SK-N-SH treated with all-trans-retinoic acid at 6 μM for 48 hours (cell line): ENCODE measurements at regions not wholly inside any gene's neighbourhood (a gene's known extent, or its start where the extent isn't known, plus 50 kb on each side); places are given as distances from the start of the nearest gene placed in this dataset.

Experiments
- ATAC-seq: fragments of 200-7000 bp; cut with Tn5 transposase; 3 replicates; pipeline ENCODE4 v1.9.1; 2020; ENCODE audit warnings: mild to moderate bottlenecking, moderate library complexity
- ARNTL ChIP-seq: fragments of 450-650 bp; formaldehyde crosslinking; IDR thresholded peaks from 2 replicates; pipeline ENCODE4 v1.5.0; 2020; ENCODE audit warnings: low read depth, mild to moderate bottlenecking, moderate library complexity, borderline replicate concordance
- BACH2 ChIP-seq: fragments of 250-450 bp; sonication (Bioruptor Pico); IDR thresholded peaks from 2 replicates; pipeline ENCODE4 v1.9.0; 2021; ENCODE audit warnings: mild to moderate bottlenecking, borderline replicate concordance
- CSDC2 ChIP-seq: fragments of 250-450 bp; sonication (Bioruptor Pico); IDR thresholded peaks from 2 replicates; pipeline ENCODE4 v1.5.0; 2020; ENCODE audit warnings: mild to moderate bottlenecking, moderate library complexity
- ESRRG ChIP-seq: fragments of 250-450 bp; sonication (Bioruptor Pico); IDR thresholded peaks from 2 replicates; pipeline ENCODE4 v1.6.1; 2021; ENCODE audit warnings: mild to moderate bottlenecking
- GLIS3 ChIP-seq: fragments of 250-450 bp; sonication (Bioruptor Pico); IDR thresholded peaks from 2 replicates; pipeline ENCODE4 v1.5.0; 2020; ENCODE audit warnings: mild to moderate bottlenecking, moderate library complexity
- ISL1 ChIP-seq: fragments of 250-450 bp; sonication (Bioruptor Pico); IDR thresholded peaks from 2 replicates; pipeline ENCODE4 v2.1.2; 2022; ENCODE audit warnings: mild to moderate bottlenecking, moderate library complexity
- OSR1 ChIP-seq: fragments of 250-450 bp; sonication (Bioruptor Pico); IDR thresholded peaks from 2 replicates; pipeline ENCODE4 v1.8.0; 2022; ENCODE audit warnings: moderate library complexity, mild to moderate bottlenecking, inconsistent platforms
- PPARA ChIP-seq: fragments of 250-450 bp; sonication (Bioruptor Pico); IDR thresholded peaks from 2 replicates; pipeline ENCODE4 v1.5.0; 2020; ENCODE audit warnings: mild to moderate bottlenecking, borderline replicate concordance
- RARB ChIP-seq: fragments of 250-450 bp; sonication (Bioruptor Pico); IDR thresholded peaks from 2 replicates; pipeline ENCODE4 v1.8.0; 2021; ENCODE audit warnings: mild to moderate bottlenecking, moderate library complexity
- SNAI2 ChIP-seq: fragments of 250-450 bp; sonication (Bioruptor Pico); IDR thresholded peaks from 2 replicates; pipeline ENCODE4 v1.5.0; 2020; ENCODE audit warnings: mild to moderate bottlenecking, moderate library complexity
- TCF4 ChIP-seq: fragments of 250-450 bp; sonication (Bioruptor Pico); IDR thresholded peaks from 2 replicates; pipeline ENCODE4 v1.8.0; 2021; ENCODE audit warnings: mild to moderate bottlenecking, moderate library complexity, borderline replicate concordance
- TOX ChIP-seq: fragments of 250-450 bp; sonication (Bioruptor Pico); IDR thresholded peaks from 2 replicates; pipeline ENCODE4 v1.8.0; 2021; ENCODE audit warnings: mild to moderate bottlenecking, moderate library complexity, borderline replicate concordance
- ZC3H10 ChIP-seq: fragments of 250-450 bp; sonication (Bioruptor Pico); IDR thresholded peaks from 2 replicates; pipeline ENCODE4 v1.5.1; 2021; ENCODE audit warnings: mild to moderate bottlenecking, moderate library complexity
- ZFP30 ChIP-seq: fragments of 450-650 bp; formaldehyde crosslinking; IDR thresholded peaks from 2 replicates; pipeline ENCODE4 v1.5.0; 2022; ENCODE audit warnings: mild to moderate bottlenecking, moderate library complexity
- ZNF565 ChIP-seq: fragments of 450-650 bp; formaldehyde crosslinking; conservative IDR thresholded peaks from 2 replicates; pipeline ENCODE4 v1.5.0; 2020; ENCODE audit warnings: low read depth, mild to moderate bottlenecking, moderate library complexity
- ZNF70 ChIP-seq: fragments of 450-650 bp; formaldehyde crosslinking; IDR thresholded peaks from 2 replicates; pipeline ENCODE4 v1.5.0; 2020; ENCODE audit warnings: mild to moderate bottlenecking, moderate library complexity
- ZNF8 ChIP-seq: fragments of 450-650 bp; formaldehyde crosslinking; IDR thresholded peaks from 2 replicates; pipeline ENCODE4 v1.5.0; 2020; ENCODE audit warnings: mild to moderate bottlenecking, moderate library complexity
- TF ChIP-seq, protein P1 (sequence below): fragments of 250-450 bp; sonication (Bioruptor Pico); IDR thresholded peaks from 2 replicates; pipeline ENCODE4 v1.5.1; 2020; ENCODE audit warnings: low read depth, mild to moderate bottlenecking, moderate library complexity
- TF ChIP-seq, protein P2 (sequence below): fragments of 250-450 bp; sonication (Bioruptor Pico); IDR thresholded peaks from 2 replicates; pipeline ENCODE4 v1.5.0; 2020; ENCODE audit warnings: mild to moderate bottlenecking, moderate library complexity
- TF ChIP-seq, protein P3 (sequence below): fragments of 250-450 bp; sonication (Bioruptor Pico); IDR thresholded peaks from 2 replicates; pipeline ENCODE4 v1.8.0; 2020; ENCODE audit warnings: mild to moderate bottlenecking, moderate library complexity, borderline replicate concordance
- TF ChIP-seq, protein P4 (sequence below): fragments of 250-450 bp; sonication (Bioruptor Pico); IDR thresholded peaks from 2 replicates; pipeline ENCODE4 v1.5.1; 2021; ENCODE audit warnings: mild to moderate bottlenecking, moderate library complexity
- TF ChIP-seq, protein P5 (sequence below): fragments of 250-450 bp; sonication (Bioruptor Pico); IDR thresholded peaks from 2 replicates; pipeline ENCODE4 v1.8.0; 2021; ENCODE audit warnings: low read depth, mild to moderate bottlenecking, moderate library complexity, borderline replicate concordance

DNA sequence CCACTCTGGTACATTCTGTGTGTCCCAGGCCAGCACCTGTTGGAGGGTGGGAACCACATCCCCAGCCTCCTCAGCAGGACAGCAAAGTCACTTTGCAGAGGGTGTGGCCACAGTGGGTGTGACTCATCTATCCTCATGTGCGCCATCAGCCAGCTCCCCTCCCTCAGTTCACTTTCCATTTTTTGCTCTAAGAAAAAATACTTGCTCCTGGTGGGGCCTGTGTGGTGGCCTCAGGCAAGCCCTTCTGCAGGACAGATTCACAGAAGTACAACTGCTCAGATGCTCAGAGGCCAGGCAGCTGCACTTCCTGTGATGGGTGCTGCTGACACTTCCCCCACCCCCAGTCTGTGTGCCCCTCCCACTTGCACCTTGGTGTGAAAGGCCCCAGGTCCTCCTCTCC, 78.3 kb upstream of the ALDH1L1 start:
- ATAC-seq, result no peak
- TF ChIP-seq ISL1 (CRISPR knock-in tag), result no peak
- TF ChIP-seq, protein P1, sequence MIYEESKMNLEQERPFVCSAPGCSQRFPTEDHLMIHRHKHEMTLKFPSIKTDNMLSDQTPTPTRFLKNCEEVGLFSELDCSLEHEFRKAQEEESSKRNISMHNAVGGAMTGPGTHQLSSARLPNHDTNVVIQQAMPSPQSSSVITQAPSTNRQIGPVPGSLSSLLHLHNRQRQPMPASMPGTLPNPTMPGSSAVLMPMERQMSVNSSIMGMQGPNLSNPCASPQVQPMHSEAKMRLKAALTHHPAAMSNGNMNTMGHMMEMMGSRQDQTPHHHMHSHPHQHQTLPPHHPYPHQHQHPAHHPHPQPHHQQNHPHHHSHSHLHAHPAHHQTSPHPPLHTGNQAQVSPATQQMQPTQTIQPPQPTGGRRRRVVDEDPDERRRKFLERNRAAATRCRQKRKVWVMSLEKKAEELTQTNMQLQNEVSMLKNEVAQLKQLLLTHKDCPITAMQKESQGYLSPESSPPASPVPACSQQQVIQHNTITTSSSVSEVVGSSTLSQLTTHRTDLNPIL (CRISPR knock-in tag), result no peak

DNA sequence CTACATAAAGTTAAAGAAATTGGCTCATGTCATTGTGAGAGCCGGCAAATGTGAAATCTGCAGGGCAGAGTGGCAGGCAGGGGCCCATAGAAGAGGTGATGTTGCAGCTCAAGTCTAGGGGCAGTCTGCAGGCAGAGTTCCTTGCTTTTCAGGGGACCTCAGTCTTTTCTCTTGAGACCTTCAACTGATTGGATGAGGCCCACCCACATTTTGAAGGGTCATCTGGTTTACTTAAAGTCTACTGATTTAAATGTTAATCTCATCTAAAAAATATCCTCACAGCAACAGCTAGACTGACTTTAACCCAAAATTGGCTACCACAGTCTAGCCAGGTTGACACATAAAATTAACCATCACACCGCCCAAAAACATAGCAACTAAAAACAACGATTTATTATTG, 77.6 kb upstream of the ALDH1L1 start:
- TF ChIP-seq ESRRG (CRISPR knock-in tag), result no peak
- no peak for TF ChIP-seq ZNF8 (CRISPR knock-in tag)
- no peak for TF ChIP-seq BACH2 (CRISPR knock-in tag)
- TF ChIP-seq, protein P2, sequence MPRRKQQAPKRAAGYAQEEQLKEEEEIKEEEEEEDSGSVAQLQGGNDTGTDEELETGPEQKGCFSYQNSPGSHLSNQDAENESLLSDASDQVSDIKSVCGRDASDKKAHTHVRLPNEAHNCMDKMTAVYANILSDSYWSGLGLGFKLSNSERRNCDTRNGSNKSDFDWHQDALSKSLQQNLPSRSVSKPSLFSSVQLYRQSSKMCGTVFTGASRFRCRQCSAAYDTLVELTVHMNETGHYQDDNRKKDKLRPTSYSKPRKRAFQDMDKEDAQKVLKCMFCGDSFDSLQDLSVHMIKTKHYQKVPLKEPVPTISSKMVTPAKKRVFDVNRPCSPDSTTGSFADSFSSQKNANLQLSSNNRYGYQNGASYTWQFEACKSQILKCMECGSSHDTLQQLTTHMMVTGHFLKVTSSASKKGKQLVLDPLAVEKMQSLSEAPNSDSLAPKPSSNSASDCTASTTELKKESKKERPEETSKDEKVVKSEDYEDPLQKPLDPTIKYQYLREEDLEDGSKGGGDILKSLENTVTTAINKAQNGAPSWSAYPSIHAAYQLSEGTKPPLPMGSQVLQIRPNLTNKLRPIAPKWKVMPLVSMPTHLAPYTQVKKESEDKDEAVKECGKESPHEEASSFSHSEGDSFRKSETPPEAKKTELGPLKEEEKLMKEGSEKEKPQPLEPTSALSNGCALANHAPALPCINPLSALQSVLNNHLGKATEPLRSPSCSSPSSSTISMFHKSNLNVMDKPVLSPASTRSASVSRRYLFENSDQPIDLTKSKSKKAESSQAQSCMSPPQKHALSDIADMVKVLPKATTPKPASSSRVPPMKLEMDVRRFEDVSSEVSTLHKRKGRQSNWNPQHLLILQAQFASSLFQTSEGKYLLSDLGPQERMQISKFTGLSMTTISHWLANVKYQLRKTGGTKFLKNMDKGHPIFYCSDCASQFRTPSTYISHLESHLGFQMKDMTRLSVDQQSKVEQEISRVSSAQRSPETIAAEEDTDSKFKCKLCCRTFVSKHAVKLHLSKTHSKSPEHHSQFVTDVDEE (CRISPR knock-in tag), result no peak
- no peak for TF ChIP-seq PPARA (CRISPR knock-in tag)
- TF ChIP-seq, protein P1 (CRISPR knock-in tag), result no peak
- TF ChIP-seq OSR1, result no peak
- TF ChIP-seq ISL1 (CRISPR knock-in tag), result no peak
- ATAC-seq, result no peak

DNA sequence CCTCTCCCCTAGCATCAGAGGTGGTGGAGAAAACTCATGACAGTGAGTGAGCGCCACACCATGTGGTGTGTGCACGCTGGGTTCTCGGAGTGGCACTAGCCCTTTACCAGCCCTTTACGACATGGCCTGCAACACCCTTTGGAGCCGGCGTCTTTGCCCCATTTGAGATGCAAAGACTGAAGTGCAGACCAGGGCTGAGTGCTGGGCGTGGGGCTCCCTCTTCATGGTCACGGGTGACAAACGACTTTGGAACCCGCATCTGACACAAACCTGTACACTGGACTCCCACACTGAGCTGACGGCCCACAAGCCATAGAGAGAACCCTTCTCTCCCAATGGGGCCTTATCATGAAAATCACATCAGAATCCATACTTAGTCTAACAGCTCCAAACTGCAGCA, 76.8 kb upstream of the ALDH1L1 start:
- TF ChIP-seq ISL1 (CRISPR knock-in tag) (no peak), ESRRG (CRISPR knock-in tag) (no peak), ARNTL (CRISPR knock-in tag) (no peak), CSDC2 (CRISPR knock-in tag) (no peak), ZC3H10 (CRISPR knock-in tag) (no peak), RARB (CRISPR knock-in tag) (no peak), PPARA (CRISPR knock-in tag) (no peak), ZFP30 (CRISPR knock-in tag) (no peak), ZNF8 (CRISPR knock-in tag) (no peak), OSR1 (no peak), TOX (CRISPR knock-in tag) (no peak), TCF4 (no peak), ZNF70 (CRISPR knock-in tag) (no peak), ZNF565 (CRISPR knock-in tag) (no peak), GLIS3 (CRISPR knock-in tag) (no peak)
- TF ChIP-seq, protein P3, sequence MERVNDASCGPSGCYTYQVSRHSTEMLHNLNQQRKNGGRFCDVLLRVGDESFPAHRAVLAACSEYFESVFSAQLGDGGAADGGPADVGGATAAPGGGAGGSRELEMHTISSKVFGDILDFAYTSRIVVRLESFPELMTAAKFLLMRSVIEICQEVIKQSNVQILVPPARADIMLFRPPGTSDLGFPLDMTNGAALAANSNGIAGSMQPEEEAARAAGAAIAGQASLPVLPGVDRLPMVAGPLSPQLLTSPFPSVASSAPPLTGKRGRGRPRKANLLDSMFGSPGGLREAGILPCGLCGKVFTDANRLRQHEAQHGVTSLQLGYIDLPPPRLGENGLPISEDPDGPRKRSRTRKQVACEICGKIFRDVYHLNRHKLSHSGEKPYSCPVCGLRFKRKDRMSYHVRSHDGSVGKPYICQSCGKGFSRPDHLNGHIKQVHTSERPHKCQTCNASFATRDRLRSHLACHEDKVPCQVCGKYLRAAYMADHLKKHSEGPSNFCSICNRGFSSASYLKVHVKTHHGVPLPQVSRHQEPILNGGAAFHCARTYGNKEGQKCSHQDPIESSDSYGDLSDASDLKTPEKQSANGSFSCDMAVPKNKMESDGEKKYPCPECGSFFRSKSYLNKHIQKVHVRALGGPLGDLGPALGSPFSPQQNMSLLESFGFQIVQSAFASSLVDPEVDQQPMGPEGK, result no peak
- ATAC-seq, result no peak

DNA sequence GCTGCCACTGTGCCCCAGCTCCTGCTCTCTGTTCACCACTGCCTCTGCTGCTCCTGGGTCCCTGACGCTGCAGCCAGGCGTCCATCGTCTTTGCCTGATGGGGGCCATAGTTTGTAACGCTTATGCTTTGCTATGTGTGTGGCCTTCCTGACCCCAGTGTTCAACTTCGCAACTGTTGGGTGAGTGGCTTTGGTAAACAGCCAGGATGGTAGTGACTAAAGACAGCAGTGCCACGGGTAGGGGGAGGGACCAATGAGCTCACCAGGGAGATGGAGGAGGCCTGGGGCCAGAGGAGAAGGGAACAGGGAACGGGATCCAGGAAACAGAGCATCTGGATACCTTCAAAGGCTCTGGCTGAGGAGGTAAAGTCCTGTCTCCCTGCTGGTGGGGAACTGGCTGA, 75.9 kb upstream of the ALDH1L1 start:
- ATAC-seq, result no peak
- TF ChIP-seq ISL1 (CRISPR knock-in tag), result no peak
- no peak for TF ChIP-seq CSDC2 (CRISPR knock-in tag)
- TF ChIP-seq BACH2 (CRISPR knock-in tag), result no peak
- TF ChIP-seq PPARA (CRISPR knock-in tag), result no peak
- TF ChIP-seq, protein P4, sequence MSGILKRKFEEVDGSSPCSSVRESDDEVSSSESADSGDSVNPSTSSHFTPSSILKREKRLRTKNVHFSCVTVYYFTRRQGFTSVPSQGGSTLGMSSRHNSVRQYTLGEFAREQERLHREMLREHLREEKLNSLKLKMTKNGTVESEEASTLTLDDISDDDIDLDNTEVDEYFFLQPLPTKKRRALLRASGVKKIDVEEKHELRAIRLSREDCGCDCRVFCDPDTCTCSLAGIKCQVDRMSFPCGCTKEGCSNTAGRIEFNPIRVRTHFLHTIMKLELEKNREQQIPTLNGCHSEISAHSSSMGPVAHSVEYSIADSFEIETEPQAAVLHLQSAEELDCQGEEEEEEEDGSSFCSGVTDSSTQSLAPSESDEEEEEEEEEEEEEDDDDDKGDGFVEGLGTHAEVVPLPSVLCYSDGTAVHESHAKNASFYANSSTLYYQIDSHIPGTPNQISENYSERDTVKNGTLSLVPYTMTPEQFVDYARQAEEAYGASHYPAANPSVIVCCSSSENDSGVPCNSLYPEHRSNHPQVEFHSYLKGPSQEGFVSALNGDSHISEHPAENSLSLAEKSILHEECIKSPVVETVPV, result no peak
- TF ChIP-seq, protein P5, sequence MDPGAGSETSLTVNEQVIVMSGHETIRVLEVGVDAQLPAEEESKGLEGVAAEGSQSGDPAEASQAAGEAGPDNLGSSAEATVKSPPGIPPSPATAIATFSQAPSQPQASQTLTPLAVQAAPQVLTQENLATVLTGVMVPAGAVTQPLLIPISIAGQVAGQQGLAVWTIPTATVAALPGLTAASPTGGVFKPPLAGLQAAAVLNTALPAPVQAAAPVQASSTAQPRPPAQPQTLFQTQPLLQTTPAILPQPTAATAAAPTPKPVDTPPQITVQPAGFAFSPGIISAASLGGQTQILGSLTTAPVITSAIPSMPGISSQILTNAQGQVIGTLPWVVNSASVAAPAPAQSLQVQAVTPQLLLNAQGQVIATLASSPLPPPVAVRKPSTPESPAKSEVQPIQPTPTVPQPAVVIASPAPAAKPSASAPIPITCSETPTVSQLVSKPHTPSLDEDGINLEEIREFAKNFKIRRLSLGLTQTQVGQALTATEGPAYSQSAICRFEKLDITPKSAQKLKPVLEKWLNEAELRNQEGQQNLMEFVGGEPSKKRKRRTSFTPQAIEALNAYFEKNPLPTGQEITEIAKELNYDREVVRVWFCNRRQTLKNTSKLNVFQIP (CRISPR knock-in tag), result no peak
- no peak for TF ChIP-seq ZNF8 (CRISPR knock-in tag)
- TF ChIP-seq SNAI2 (CRISPR knock-in tag), result no peak
- TF ChIP-seq, protein P3, result no peak
- TF ChIP-seq, protein P1 (CRISPR knock-in tag), result no peak
- TF ChIP-seq TCF4, result no peak
- no peak for TF ChIP-seq GLIS3 (CRISPR knock-in tag)
- no peak for TF ChIP-seq ZNF70 (CRISPR knock-in tag)
